ENCODE measurements at regions not wholly inside any gene's neighbourhood (a gene's known extent, or its start where the extent isn't known, plus 50 kb on each side); places are given as distances from the start of the nearest gene placed in this dataset.

GRCh38 chr9:81141961-81142360 lies 547.4 kb downstream of the TLE1 start:
- ChIA-PET POLR2A (ENCODE audit: unreplicated experiment) (no interaction called here), CTCF (interaction anchor here (0.6 kb wide), 1 partner anchor 1464 kb away, joined by 8 read pairs; no protein-coding TSS in a partner anchor)
- no TSS peak for BruUV-seq (replicated peaks)
- Histone ChIP-seq H3K4me3 (no peak overlapping the region), H3K4me2 (no peak overlapping the region), H3K36me3 (ENCODE audit: low read depth) (no peaks in the 10 kb centered on the region), H3K9me3 (ENCODE audit: insufficient read depth, low read depth) (no peaks in the 10 kb centered on the region; the same call in 1 of the 2 replicates), H3K9me2 (ENCODE audit: insufficient read depth) (no peaks in the 10 kb centered on the region), H2AFZ (no peak overlapping the region), H3K27ac (no peak overlapping the region), H4K20me1 (ENCODE audit: insufficient read depth) (no peaks in the 10 kb centered on the region), H3F3A (ENCODE audit: insufficient read depth, low read depth) (no peaks in the 10 kb centered on the region), H3K27me3 (ENCODE audit: insufficient read depth, low read depth) (no peaks in the 10 kb centered on the region), H3K79me2 (ENCODE audit: low read depth) (no peaks in the 10 kb centered on the region), H3K4me1 (replicated peaks; ENCODE audit: insufficient read depth) (peaks cover 3% of the 10 kb centered on the region; the same call in 1 of the 2 replicates)
- intact Hi-C loops (cut with micrococcal nuclease; ENCODE audit: unreplicated experiment), result no loop called here
- TF ChIP-seq EZH2 (IDR thresholded peaks at IDR 0.05; ENCODE audit: low read depth) (no peak), CTCF (conservative IDR thresholded peaks at IDR 0.05) (no peak)
- DNase-seq, result no peak

- BruUV-seq (replicated peaks), result no TSS peak
- Histone ChIP-seq H3K79me2 (ENCODE audit: low read depth) (no peaks in the 10 kb centered on the region), H3K9me3 (ENCODE audit: insufficient read depth, low read depth) (no peaks in the 10 kb centered on the region), H3K4me2 (no peak overlapping the region), H3K9me2 (ENCODE audit: insufficient read depth) (no peaks in the 10 kb centered on the region), H3K27me3 (ENCODE audit: insufficient read depth, low read depth) (no peaks in the 10 kb centered on the region), H3K4me1 (replicated peaks; ENCODE audit: insufficient read depth) (no peaks in the 10 kb centered on the region), H3K4me3 (no peak overlapping the region), H3F3A (ENCODE audit: insufficient read depth, low read depth) (no peaks in the 10 kb centered on the region), H2AFZ (no peak overlapping the region), H4K20me1 (ENCODE audit: insufficient read depth) (no peaks in the 10 kb centered on the region), H3K36me3 (ENCODE audit: low read depth) (no peaks in the 10 kb centered on the region), H3K27ac (no peak overlapping the region)
- ChIA-PET POLR2A (ENCODE audit: unreplicated experiment) (no interaction called here), CTCF (no interaction called here)
- no peak for DNase-seq
- intact Hi-C loops (cut with micrococcal nuclease; ENCODE audit: unreplicated experiment), result no loop called here
- TF ChIP-seq CTCF (conservative IDR thresholded peaks at IDR 0.05) (no peak), EZH2 (IDR thresholded peaks at IDR 0.05; ENCODE audit: low read depth) (no peak)
Measured at GRCh38 chr9:81137976-81138568, 551.3 kb downstream of the TLE1 start.

GRCh38 chr9:81132796-81133195 lies 556.6 kb downstream of the TLE1 start:
- Histone ChIP-seq H3K4me1 (replicated peaks; ENCODE audit: insufficient read depth) (peaks cover 12% of the 10 kb centered on the region), H3K4me3 (no peak overlapping the region), H3K36me3 (ENCODE audit: low read depth) (no peaks in the 10 kb centered on the region), H3F3A (ENCODE audit: insufficient read depth, low read depth) (0 out of 2 replicates have a peak, but pooled peaks cover 3% of the 10 kb centered on the region), H2AFZ (0 out of 2 replicates have a peak overlapping the region, but pooled peaks have one; percentile 67), H3K9me2 (ENCODE audit: insufficient read depth) (no peaks in the 10 kb centered on the region), H3K27ac (0 out of 2 replicates have a peak overlapping the region, but pooled peaks have one; percentile 4), H3K79me2 (ENCODE audit: low read depth) (no peaks in the 10 kb centered on the region), H3K9me3 (ENCODE audit: insufficient read depth, low read depth) (no peaks in the 10 kb centered on the region), H4K20me1 (ENCODE audit: insufficient read depth) (no peaks in the 10 kb centered on the region), H3K27me3 (ENCODE audit: insufficient read depth, low read depth) (no peaks in the 10 kb centered on the region), H3K4me2 (peak overlapping the region; percentile 23)
- POLR2A ChIA-PET (ENCODE audit: unreplicated experiment), result interaction anchor here (0.6 kb wide), 1 partner anchor 878 kb away, joined by 3 read pairs; no protein-coding TSS in a partner anchor
- TF ChIP-seq EZH2 (IDR thresholded peaks at IDR 0.05; ENCODE audit: low read depth), result no peak
- TF ChIP-seq CTCF (conservative IDR thresholded peaks at IDR 0.05), result no peak
- intact Hi-C loops (cut with micrococcal nuclease; ENCODE audit: unreplicated experiment), result no loop called here
- DNase-seq, result no peak
- CTCF ChIA-PET, result no interaction called here
- no TSS peak for BruUV-seq (replicated peaks)
